Neural progenitor cell (in vitro differentiated cells): ENCODE measurements at regions not wholly inside any gene's neighbourhood (a gene's known extent, or its start where the extent isn't known, plus 50 kb on each side); places are given as distances from the start of the nearest gene placed in this dataset.

Experiments used
- DNase-seq: peaks from one replicate; pipeline ENCODE4 v3.0.0-alpha.2; 2016; ENCODE audit warnings: low spot score
- H2AFZ ChIP-seq: fragments of 200-600 bp; sonication (generic); replicated peaks from 2 replicates; pipeline ENCODE4 v1.6.1; 2016; ENCODE audit warnings: antibody characterized with exemption
- H3F3A ChIP-seq: fragments of 200-600 bp; sonication (generic); 2 replicates; pipeline ENCODE4 v1.6.1; 2016; ENCODE audit warnings: antibody characterized with exemption, low read depth
- H3K27ac ChIP-seq: fragments of 200-600 bp; sonication (generic); 2 replicates; pipeline ENCODE4 v1.5.1; 2016; ENCODE audit warnings: mild to moderate bottlenecking
- H3K27me3 ChIP-seq: fragments of 200-600 bp; sonication (generic); 2 replicates; pipeline ENCODE4 v1.6.1; 2016; ENCODE audit warnings: mild to moderate bottlenecking, moderate library complexity
- H3K36me3 ChIP-seq: fragments of 200-600 bp; sonication (generic); 2 replicates; pipeline ENCODE4 v1.5.1; 2016
- H3K4me1 ChIP-seq: fragments of 200-600 bp; sonication (generic); 2 replicates; pipeline ENCODE4 v1.6.1; 2016; ENCODE audit warnings: mixed run types
- H3K4me2 ChIP-seq: fragments of 200-600 bp; sonication (generic); 2 replicates; pipeline ENCODE4 v1.6.1; 2016
- H3K4me3 ChIP-seq: fragments of 200-600 bp; sonication (generic); 2 replicates; pipeline ENCODE4 v1.5.1; 2016
- H3K79me2 ChIP-seq: fragments of 200-600 bp; sonication (generic); 2 replicates; pipeline ENCODE4 v1.6.1; 2016; ENCODE audit warnings: low read depth
- H3K9ac ChIP-seq: fragments of 200-600 bp; sonication (generic); 2 replicates; pipeline ENCODE4 v1.6.1; 2016
- H3K9me3 ChIP-seq: fragments of 200-600 bp; sonication (generic); 2 replicates; pipeline ENCODE4 v1.5.1; 2016; ENCODE audit warnings: low read depth
- H4K20me1 ChIP-seq: fragments of 200-600 bp; sonication (generic); 2 replicates; pipeline ENCODE4 v1.6.1; 2016; ENCODE audit warnings: low read depth
- H3K27ac Mint-ChIP-seq: 3 replicates; pipeline ENCODE4 v1.8.0; 2021; ENCODE audit warnings: mixed read lengths
- H3K27me3 Mint-ChIP-seq: 2 replicates; pipeline ENCODE4 v1.8.0; 2022; ENCODE audit warnings: low read depth, mild to moderate bottlenecking, inconsistent platforms, moderate library complexity, mixed read lengths; ENCODE audit not compliant: insufficient read depth
- H3K36me3 Mint-ChIP-seq: 3 replicates; pipeline ENCODE4 v1.8.0; 2021; ENCODE audit warnings: mixed read lengths
- H3K4me1 Mint-ChIP-seq: 3 replicates; pipeline ENCODE4 v1.8.0; 2021; ENCODE audit warnings: mixed read lengths
- H3K4me3 Mint-ChIP-seq: 3 replicates; pipeline ENCODE4 v1.8.0; 2021; ENCODE audit warnings: mild to moderate bottlenecking, moderate library complexity, mixed read lengths
- H3K9me3 Mint-ChIP-seq: 3 replicates; pipeline ENCODE4 v1.8.0; 2020; ENCODE audit warnings: mixed read lengths
- EZH2 ChIP-seq: fragments of 200-600 bp; sonication (generic); IDR thresholded peaks from 2 replicates; pipeline ENCODE4 v1.6.1; 2017; ENCODE audit warnings: antibody characterized with exemption, mild to moderate bottlenecking, moderate library complexity
- EZH2phosphoT487 ChIP-seq: fragments of 200-600 bp; sonication (generic); IDR thresholded peaks from 2 replicates; pipeline ENCODE4 v1.6.1; 2017; ENCODE audit warnings: antibody characterized with exemption
- TF ChIP-seq, protein P1 (sequence below): fragments of 200-600 bp; sonication (generic); IDR thresholded peaks from 2 replicates; pipeline ENCODE4 v1.5.1; 2017; ENCODE audit warnings: antibody characterized with exemption, mild to moderate bottlenecking

DNA sequence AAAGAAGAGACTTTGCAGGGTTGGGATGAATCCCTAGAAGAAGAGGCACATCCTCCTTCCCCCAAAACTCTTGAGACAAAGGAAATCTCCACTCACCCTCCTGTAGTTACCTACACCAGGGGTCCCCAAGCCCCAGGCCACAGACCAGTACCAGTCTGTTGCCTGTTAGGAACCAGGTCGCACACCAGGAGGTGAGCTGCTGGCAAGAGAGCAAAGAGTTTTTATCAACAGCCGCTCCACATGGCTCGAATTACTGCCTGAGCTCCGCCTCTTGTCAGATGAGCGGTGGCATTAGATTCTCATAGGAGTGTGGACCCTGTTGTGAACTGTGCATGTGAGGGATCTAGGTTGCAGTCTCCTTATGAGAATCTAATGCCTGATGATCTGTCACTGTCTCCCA is 98.9 kb downstream of the CCT6B start:
- Histone ChIP-seq H2AFZ (no peak overlapping the region), H3K79me2 (no peaks in the 10 kb centered on the region), H3K27me3 (no peaks in the 10 kb centered on the region), H3K9me3 (no peaks in the 10 kb centered on the region), H3F3A (no peaks in the 10 kb centered on the region), H3K4me2 (no peak overlapping the region), H4K20me1 (no peaks in the 10 kb centered on the region), H3K36me3 (no peaks in the 10 kb centered on the region), H3K4me3 (no peak overlapping the region), H3K4me1 (no peaks in the 10 kb centered on the region), H3K27ac (no peak overlapping the region), H3K9ac (no peak overlapping the region)
- peaks cover 5% of the 10 kb centered on the region for H3K27me3 Mint-ChIP-seq
- no peak overlapping the region for H3K4me3 Mint-ChIP-seq
- H3K9me3 Mint-ChIP-seq = no peaks in the 10 kb centered on the region
- DNase-seq = no peak
- TF ChIP-seq EZH2phosphoT487 = no peak
- no peak for TF ChIP-seq EZH2
- TF ChIP-seq, protein P1, sequence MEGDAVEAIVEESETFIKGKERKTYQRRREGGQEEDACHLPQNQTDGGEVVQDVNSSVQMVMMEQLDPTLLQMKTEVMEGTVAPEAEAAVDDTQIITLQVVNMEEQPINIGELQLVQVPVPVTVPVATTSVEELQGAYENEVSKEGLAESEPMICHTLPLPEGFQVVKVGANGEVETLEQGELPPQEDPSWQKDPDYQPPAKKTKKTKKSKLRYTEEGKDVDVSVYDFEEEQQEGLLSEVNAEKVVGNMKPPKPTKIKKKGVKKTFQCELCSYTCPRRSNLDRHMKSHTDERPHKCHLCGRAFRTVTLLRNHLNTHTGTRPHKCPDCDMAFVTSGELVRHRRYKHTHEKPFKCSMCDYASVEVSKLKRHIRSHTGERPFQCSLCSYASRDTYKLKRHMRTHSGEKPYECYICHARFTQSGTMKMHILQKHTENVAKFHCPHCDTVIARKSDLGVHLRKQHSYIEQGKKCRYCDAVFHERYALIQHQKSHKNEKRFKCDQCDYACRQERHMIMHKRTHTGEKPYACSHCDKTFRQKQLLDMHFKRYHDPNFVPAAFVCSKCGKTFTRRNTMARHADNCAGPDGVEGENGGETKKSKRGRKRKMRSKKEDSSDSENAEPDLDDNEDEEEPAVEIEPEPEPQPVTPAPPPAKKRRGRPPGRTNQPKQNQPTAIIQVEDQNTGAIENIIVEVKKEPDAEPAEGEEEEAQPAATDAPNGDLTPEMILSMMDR = no peak
- H3K4me1 Mint-ChIP-seq = no peaks in the 10 kb centered on the region
- H3K36me3 Mint-ChIP-seq = no peaks in the 10 kb centered on the region
- no peak overlapping the region for H3K27ac Mint-ChIP-seq

- no peak overlapping the region for H3K4me2 ChIP-seq
- H3K36me3 Mint-ChIP-seq = no peaks in the 10 kb centered on the region
- H3K27ac ChIP-seq = no peak overlapping the region
- no peaks in the 10 kb centered on the region for H3F3A ChIP-seq
- no peaks in the 10 kb centered on the region for H3K9me3 Mint-ChIP-seq
- no peaks in the 10 kb centered on the region for H3K9me3 ChIP-seq
- H3K27ac Mint-ChIP-seq = no peak overlapping the region
- no peaks in the 10 kb centered on the region for H3K36me3 ChIP-seq
- no peaks in the 10 kb centered on the region for H3K27me3 ChIP-seq
- H3K4me3 ChIP-seq = no peak overlapping the region
- H3K4me1 Mint-ChIP-seq = no peaks in the 10 kb centered on the region
- no peaks in the 10 kb centered on the region for H4K20me1 ChIP-seq
- no peaks in the 10 kb centered on the region for H3K4me1 ChIP-seq
- H3K79me2 ChIP-seq = no peaks in the 10 kb centered on the region
- H3K27me3 Mint-ChIP-seq = peaks cover 5% of the 10 kb centered on the region
- H3K4me3 Mint-ChIP-seq = no peak overlapping the region
- H3K9ac ChIP-seq = no peak overlapping the region
- no peak for DNase-seq
- no peak overlapping the region for H2AFZ ChIP-seq
- no peak for TF ChIP-seq EZH2
- no peak for TF ChIP-seq EZH2phosphoT487
- TF ChIP-seq, protein P1 = no peak
Measured at GRCh38 chr17:34861864-34862263, 99.4 kb downstream of the CCT6B start.

GRCh38 chr17:34859652-34860051 is 101.6 kb downstream of the CCT6B start:
- Histone ChIP-seq H4K20me1 (no peaks in the 10 kb centered on the region), H2AFZ (no peak overlapping the region), H3K9me3 (no peaks in the 10 kb centered on the region), H3K79me2 (no peaks in the 10 kb centered on the region), H3K4me2 (no peak overlapping the region), H3K4me3 (no peak overlapping the region), H3K36me3 (no peaks in the 10 kb centered on the region), H3F3A (no peaks in the 10 kb centered on the region), H3K9ac (no peak overlapping the region), H3K27me3 (no peaks in the 10 kb centered on the region), H3K27ac (no peak overlapping the region), H3K4me1 (no peaks in the 10 kb centered on the region)
- H3K4me3 Mint-ChIP-seq = no peak overlapping the region
- no peak for TF ChIP-seq EZH2phosphoT487
- TF ChIP-seq, protein P1 = no peak
- no peak for TF ChIP-seq EZH2
- no peak for DNase-seq
- H3K27ac Mint-ChIP-seq = no peak overlapping the region
- no peaks in the 10 kb centered on the region for H3K9me3 Mint-ChIP-seq
- H3K4me1 Mint-ChIP-seq = no peaks in the 10 kb centered on the region
- no peaks in the 10 kb centered on the region for H3K36me3 Mint-ChIP-seq
- H3K27me3 Mint-ChIP-seq = peaks cover 7% of the 10 kb centered on the region
